Fibroblast of mammary gland (primary cell): ENCODE measurements at regions not wholly inside any gene's neighbourhood (a gene's known extent, or its start where the extent isn't known, plus 50 kb on each side); places are given as distances from the start of the nearest gene placed in this dataset.

Experiments used
- DNase-seq: peaks from one replicate; pipeline ENCODE4 v3.0.0-alpha.2; 2010; ENCODE audit warnings: low read depth
- H3K4me3 ChIP-seq: 2 replicates; pipeline ENCODE4 v1.5.1; 2011; ENCODE audit warnings: low read depth, mild to moderate bottlenecking, low read length, moderate library complexity; ENCODE audit not compliant: control insufficient read depth
- TF ChIP-seq, protein P1 (sequence below): conservative IDR thresholded peaks from 2 replicates; pipeline ENCODE4 v1.5.1; 2011; ENCODE audit warnings: low read depth, low read length, inconsistent platforms; ENCODE audit not compliant: control insufficient read depth, insufficient read depth

GRCh38 chr14:58923751-58924405 is 264.6 kb upstream of the DAAM1 start:
- TF ChIP-seq, protein P1, sequence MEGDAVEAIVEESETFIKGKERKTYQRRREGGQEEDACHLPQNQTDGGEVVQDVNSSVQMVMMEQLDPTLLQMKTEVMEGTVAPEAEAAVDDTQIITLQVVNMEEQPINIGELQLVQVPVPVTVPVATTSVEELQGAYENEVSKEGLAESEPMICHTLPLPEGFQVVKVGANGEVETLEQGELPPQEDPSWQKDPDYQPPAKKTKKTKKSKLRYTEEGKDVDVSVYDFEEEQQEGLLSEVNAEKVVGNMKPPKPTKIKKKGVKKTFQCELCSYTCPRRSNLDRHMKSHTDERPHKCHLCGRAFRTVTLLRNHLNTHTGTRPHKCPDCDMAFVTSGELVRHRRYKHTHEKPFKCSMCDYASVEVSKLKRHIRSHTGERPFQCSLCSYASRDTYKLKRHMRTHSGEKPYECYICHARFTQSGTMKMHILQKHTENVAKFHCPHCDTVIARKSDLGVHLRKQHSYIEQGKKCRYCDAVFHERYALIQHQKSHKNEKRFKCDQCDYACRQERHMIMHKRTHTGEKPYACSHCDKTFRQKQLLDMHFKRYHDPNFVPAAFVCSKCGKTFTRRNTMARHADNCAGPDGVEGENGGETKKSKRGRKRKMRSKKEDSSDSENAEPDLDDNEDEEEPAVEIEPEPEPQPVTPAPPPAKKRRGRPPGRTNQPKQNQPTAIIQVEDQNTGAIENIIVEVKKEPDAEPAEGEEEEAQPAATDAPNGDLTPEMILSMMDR: no peak
- H3K4me3 ChIP-seq: no peak overlapping the region
- DNase-seq: no peak

DNA sequence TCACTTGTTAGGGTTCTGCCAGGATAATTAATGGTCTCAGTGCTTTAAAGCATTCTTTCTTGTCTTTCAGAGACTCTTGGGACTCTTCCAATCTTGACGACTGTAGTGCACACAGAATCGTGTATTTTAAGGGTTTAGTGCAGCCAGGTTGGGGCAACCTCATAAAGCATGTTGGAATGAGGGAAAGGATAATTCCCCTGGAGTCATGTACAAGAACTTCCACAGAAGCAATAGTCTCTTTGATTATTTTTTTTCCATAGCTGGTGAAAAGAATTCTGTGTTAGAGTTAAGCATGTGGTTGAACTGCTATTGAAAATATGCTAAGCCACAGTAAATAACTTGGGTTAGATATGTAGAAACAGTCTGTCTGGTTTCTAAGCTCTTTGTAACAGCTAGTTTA is 246.8 kb upstream of the DAAM1 start:
- no peak for DNase-seq
- TF ChIP-seq, protein P1: no peak
- no peak overlapping the region for H3K4me3 ChIP-seq

DNA sequence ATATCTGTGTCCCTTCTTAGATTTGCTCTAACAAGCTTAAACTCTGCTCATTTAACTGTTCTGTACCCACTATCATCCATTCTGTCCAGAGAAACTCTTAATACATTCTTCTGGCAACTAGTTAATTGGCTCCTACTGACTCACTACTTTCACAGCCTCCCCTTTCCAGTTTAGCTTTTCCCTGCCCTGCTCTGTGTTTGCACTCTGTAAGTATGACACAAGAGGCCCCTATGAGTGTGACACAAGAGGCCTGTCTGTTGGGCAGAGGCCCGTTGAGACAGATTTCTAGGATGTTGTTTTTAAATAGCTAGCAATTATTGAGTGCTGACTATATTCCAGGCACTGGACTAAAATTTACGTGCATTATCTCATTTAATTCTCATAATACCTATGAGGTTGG is 246.0 kb upstream of the DAAM1 start:
- TF ChIP-seq, protein P1: no peak
- DNase-seq: peak; percentile 8
- no peak overlapping the region for H3K4me3 ChIP-seq

GRCh38 chr14:58944343-58944967 is 244.0 kb upstream of the DAAM1 start:
- no peak for DNase-seq
- TF ChIP-seq, protein P1: no peak
- H3K4me3 ChIP-seq: no peak overlapping the region

DNA sequence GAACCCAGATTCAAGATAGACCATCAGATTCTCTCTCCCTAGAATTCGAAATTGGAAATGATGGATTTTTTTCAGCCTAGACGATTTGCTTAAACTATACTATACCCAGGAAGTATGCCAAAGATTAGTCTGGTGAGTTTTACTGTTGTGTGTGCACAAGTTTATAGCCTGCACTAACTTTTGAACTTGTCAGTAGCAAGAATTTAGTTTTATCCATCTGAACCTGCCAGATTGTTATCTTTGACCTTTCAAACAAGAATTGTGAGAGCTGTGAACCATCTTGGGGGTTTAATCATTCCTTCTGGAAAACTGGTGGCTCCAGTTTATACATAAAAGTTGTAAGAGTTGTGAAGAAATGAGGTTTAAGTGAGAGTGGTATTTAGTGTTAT is 243.5 kb upstream of the DAAM1 start:
- H3K4me3 ChIP-seq: no peak overlapping the region
- TF ChIP-seq, protein P1: no peak
- DNase-seq: no peak

GRCh38 chr14:58946431-58946830 is 242.0 kb upstream of the DAAM1 start:
- H3K4me3 ChIP-seq: no peak overlapping the region
- no peak for DNase-seq
- TF ChIP-seq, protein P1: no peak
